ENCODE measurements at regions not wholly inside any gene's neighbourhood (a gene's known extent, or its start where the extent isn't known, plus 50 kb on each side); places are given as distances from the start of the nearest gene placed in this dataset.

GRCh38 chr15:88344786-88345185 is 88.2 kb upstream of the NTRK3 start:
- WGBS = 79% methylated on average over 2 of the region's 2 CpGs
- H3K27ac ChIP-seq (replicated peaks in 1 of 4) = no peak overlapping the region
- H3K9me3 ChIP-seq = peaks cover 0 to 5% (median 0%) of the 10 kb centered on the region in 4 donors
- no peaks in the 10 kb centered on the region for H3K4me1 ChIP-seq
- TF ChIP-seq POLR2A (IDR thresholded peaks at IDR 0.05; ENCODE audit: low read depth) (no peak), POLR2AphosphoS5 (IDR thresholded peaks at IDR 0.05) (no peak), EP300 (IDR thresholded peaks at IDR 0.05) (no peak)
- TF ChIP-seq, protein P1, sequence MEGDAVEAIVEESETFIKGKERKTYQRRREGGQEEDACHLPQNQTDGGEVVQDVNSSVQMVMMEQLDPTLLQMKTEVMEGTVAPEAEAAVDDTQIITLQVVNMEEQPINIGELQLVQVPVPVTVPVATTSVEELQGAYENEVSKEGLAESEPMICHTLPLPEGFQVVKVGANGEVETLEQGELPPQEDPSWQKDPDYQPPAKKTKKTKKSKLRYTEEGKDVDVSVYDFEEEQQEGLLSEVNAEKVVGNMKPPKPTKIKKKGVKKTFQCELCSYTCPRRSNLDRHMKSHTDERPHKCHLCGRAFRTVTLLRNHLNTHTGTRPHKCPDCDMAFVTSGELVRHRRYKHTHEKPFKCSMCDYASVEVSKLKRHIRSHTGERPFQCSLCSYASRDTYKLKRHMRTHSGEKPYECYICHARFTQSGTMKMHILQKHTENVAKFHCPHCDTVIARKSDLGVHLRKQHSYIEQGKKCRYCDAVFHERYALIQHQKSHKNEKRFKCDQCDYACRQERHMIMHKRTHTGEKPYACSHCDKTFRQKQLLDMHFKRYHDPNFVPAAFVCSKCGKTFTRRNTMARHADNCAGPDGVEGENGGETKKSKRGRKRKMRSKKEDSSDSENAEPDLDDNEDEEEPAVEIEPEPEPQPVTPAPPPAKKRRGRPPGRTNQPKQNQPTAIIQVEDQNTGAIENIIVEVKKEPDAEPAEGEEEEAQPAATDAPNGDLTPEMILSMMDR (IDR thresholded peaks at IDR 0.05) = no peak
- no peaks in the 10 kb centered on the region for H3K36me3 ChIP-seq
- H3K4me3 ChIP-seq = no peak overlapping the region
- intact Hi-C loops (cut with DNase I) = no loop called here
- no peak for DNase-seq (ENCODE audit: extremely low spot score)
- peaks cover 0 to 15% (median 0%) of the 10 kb centered on the region in 4 donors for H3K27me3 ChIP-seq

DNA sequence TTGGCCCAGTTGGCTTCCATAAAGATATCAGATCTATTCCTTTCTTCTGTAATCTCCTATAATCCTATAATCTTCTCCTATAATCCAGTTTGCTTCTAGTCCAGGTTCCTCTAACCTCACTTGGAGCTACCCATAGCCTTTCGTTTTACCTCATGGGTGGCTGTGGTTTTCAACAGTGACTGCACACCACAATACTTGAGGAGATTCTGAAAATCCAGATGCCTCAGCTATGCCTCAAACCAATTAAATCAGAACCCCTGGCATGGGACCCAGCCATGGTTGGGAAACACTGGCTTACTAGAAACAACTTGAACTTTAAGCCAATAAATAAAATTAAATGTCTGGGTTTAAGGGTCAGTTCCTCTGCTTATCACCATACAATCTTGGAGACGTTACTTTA is 86.1 kb upstream of the NTRK3 start:
- Histone ChIP-seq H3K27ac (replicated peaks in 1 of 4) (no peak overlapping the region), H3K36me3 (no peaks in the 10 kb centered on the region), H3K4me1 (no peaks in the 10 kb centered on the region), H3K4me3 (no peak overlapping the region), H3K9me3 (peaks cover 0 to 5% (median 0%) of the 10 kb centered on the region in 4 donors), H3K27me3 (peaks cover 0 to 9% (median 0%) of the 10 kb centered on the region in 4 donors)
- TF ChIP-seq, protein P1 (IDR thresholded peaks at IDR 0.05) = no peak
- TF ChIP-seq POLR2A (IDR thresholded peaks at IDR 0.05; ENCODE audit: low read depth) = no peak
- no peak for TF ChIP-seq POLR2AphosphoS5 (IDR thresholded peaks at IDR 0.05)
- TF ChIP-seq EP300 (IDR thresholded peaks at IDR 0.05) = no peak
- WGBS = 73% methylated on average over 2 of the region's 2 CpGs
- intact Hi-C loops (cut with DNase I) = no loop called here
- DNase-seq (ENCODE audit: extremely low spot score) = no peak

GRCh38 chr15:88341653-88342052 is 85.1 kb upstream of the NTRK3 start:
- no peaks in the 10 kb centered on the region for H3K36me3 ChIP-seq
- peaks cover 0 to 4% (median 0%) of the 10 kb centered on the region in 4 donors for H3K27me3 ChIP-seq
- no peaks in the 10 kb centered on the region for H3K4me1 ChIP-seq
- intact Hi-C loops (cut with DNase I) = no loop called here
- TF ChIP-seq POLR2AphosphoS5 (IDR thresholded peaks at IDR 0.05) (no peak), POLR2A (IDR thresholded peaks at IDR 0.05; ENCODE audit: low read depth) (no peak), EP300 (IDR thresholded peaks at IDR 0.05) (no peak)
- TF ChIP-seq, protein P1 (IDR thresholded peaks at IDR 0.05) = no peak
- H3K4me3 ChIP-seq = no peak overlapping the region
- 82% methylated on average over 2 of the region's 2 CpGs for WGBS
- peaks cover 0 to 5% (median 0%) of the 10 kb centered on the region in 4 donors for H3K9me3 ChIP-seq
- no peak for DNase-seq (ENCODE audit: extremely low spot score)
- H3K27ac ChIP-seq (replicated peaks in 1 of 4) = no peak overlapping the region

DNA sequence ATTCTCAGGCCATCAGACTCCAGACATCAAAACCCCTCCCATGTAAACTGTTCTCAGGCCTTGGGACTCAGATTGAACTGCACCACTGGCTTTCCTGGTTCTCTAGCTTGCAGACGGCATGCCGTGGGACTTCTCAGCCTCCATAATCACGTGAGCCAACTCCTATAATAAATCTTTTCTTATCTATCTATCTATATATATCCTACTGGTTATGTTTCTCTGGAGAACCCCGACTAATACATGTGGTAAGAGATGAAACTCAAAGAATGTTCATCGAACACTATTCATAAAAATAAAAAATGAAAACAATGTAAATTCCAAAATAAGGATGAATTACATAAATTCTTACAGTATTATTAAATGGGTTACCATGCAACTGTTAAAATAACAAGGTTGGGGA is 84.5 kb upstream of the NTRK3 start:
- H3K4me3 ChIP-seq = no peak overlapping the region
- H3K9me3 ChIP-seq = peaks cover 0 to 5% (median 0%) of the 10 kb centered on the region in 4 donors
- H3K27me3 ChIP-seq = no peaks in the 10 kb centered on the region
- no peak for DNase-seq (ENCODE audit: extremely low spot score)
- intact Hi-C loops (cut with DNase I) = no loop called here
- H3K36me3 ChIP-seq = no peaks in the 10 kb centered on the region
- no peak for TF ChIP-seq POLR2A (IDR thresholded peaks at IDR 0.05; ENCODE audit: low read depth)
- TF ChIP-seq POLR2AphosphoS5 (IDR thresholded peaks at IDR 0.05) = no peak
- TF ChIP-seq EP300 (IDR thresholded peaks at IDR 0.05) = no peak
- TF ChIP-seq, protein P1 (IDR thresholded peaks at IDR 0.05) = no peak
- H3K27ac ChIP-seq (replicated peaks in 1 of 4) = no peak overlapping the region
- 64% methylated on average over 5 of the region's 5 CpGs for WGBS
- H3K4me1 ChIP-seq = no peaks in the 10 kb centered on the region

DNA sequence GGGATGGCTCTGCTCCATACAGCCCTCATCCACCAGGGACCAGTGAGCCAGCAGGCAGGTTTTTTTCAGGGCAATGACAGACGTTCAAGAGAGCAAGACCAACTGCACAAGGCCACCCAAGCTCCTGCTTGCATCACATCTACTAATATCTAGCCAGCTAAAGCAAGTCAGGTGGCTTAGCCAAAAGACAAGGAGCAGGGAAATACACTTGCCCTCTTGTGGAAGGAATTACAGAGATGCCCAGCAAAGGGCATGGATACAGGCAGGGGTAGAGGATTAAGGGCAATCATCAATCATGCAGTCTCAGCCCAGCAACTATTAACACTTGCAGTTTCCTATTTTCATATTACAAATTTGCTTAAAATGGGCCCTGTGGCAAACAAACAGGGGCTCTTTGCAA is 81.5 kb upstream of the NTRK3 start:
- intact Hi-C loops (cut with DNase I) = no loop called here

More for the DNA sequence above, 81.5 kb upstream of the NTRK3 start:
- Histone ChIP-seq H3K27ac (replicated peaks in 1 of 4) (no peak overlapping the region), H3K36me3 (no peaks in the 10 kb centered on the region), H3K4me1 (no peaks in the 10 kb centered on the region), H3K27me3 (peaks cover 0 to 5% (median 0%) of the 10 kb centered on the region in 4 donors), H3K4me3 (no peak overlapping the region), H3K9me3 (peaks cover 0 to 5% (median 0%) of the 10 kb centered on the region in 4 donors)
- no peak for DNase-seq (ENCODE audit: extremely low spot score)
- WGBS = 0% methylated on average over 1 of the region's 1 CpG
- no peak for TF ChIP-seq EP300 (IDR thresholded peaks at IDR 0.05)
- no peak for TF ChIP-seq POLR2AphosphoS5 (IDR thresholded peaks at IDR 0.05)
- TF ChIP-seq POLR2A (IDR thresholded peaks at IDR 0.05; ENCODE audit: low read depth) = no peak
- TF ChIP-seq, protein P1 (IDR thresholded peaks at IDR 0.05) = no peak

All from esophagus muscularis mucosa (tissue), 4 donors.